COLO829 (cell line): ENCODE measurements at regions not wholly inside any gene's neighbourhood (a gene's known extent, or its start where the extent isn't known, plus 50 kb on each side); places are given as distances from the start of the nearest gene placed in this dataset.
A peak's percentile ranks its signal among the peaks of the same experiment; 100 is the strongest.
"Not testable (repeated sequence)": the region's sequence is repeated elsewhere in the genome, so short reads cannot be mapped to it uniquely, and the experiment has no call there.

Experiments used
- DNase-seq: peaks from one replicate; pipeline ENCODE4 v3.0.0; 2012; ENCODE audit warnings: low spot score

DNA sequence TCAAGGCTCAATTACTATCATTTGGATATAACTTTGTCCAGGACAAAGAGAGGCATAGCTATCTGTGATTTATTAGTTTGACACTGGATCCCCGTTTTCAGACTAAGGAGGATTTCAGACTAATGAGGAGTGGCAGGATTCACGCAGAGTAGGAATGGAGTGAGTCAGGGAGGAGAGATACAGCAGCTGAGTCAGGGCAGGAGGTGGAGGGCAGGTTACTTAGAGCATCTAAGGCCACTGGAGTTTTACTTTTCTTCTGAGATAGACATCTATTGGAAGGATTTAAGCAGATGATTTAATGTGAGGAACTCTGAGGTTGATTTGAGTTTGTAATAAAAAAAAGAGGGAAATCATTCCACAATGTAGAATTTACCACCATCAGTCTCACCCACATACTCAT, 110.6 kb downstream of the RPIA start:
- DNase-seq = not testable (repeated sequence)

DNA sequence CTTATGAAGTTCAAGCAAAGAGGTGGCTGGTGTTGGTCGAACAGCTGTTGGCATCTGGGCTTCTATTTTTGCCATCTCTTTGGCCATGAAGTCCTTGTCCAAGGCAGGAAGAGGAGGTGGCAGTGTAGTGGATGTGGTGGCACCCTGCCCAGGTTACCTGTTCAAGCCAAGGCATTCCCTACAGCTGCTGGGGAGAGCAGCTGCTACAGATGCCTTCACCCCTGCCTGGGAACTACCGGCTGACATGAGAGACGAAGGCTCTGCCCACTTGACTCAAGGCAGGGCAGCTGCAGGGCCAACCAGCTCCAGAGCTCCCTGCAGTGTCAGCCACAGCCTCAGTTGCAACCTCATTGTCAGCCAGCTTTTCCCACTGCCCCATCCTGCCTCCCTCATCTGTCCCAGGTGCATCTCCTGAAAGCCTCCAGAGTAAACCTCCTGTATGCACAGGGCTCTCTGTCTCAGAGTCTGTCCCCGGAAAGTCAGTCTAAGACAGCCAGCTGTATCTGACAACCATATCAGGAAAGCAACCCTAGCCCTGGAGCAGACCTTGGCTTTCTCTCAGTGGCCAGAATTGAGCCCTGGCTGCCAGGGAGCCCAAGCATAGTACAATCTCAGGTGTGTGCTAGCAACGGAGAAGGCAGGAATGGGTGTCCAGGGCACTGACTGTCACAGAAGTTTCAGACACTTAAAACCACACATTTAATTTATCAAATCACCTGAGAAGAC, 115.9 kb downstream of the RPIA start:
- DNase-seq = no peak

DNA sequence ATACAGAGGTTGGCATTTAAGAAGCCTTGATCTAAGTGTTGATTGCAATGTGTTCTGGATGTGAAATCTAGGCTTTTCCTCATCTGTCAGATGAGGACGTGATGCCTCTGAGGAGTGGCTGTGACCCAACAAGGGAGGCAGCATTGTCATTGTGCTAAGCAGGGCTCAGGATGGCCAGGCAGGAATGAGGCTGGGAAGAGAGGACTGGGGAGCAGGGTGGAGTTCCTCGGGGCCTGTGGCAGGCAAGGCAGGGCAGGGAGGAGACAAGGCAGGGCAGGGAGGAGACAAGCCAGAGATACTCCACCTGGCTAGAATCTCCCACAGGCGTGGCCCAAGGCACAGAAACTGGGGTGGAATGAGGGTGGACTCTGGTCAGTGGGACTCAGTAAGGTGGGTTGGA, 116.6 kb downstream of the RPIA start:
- no peak for DNase-seq

DNA sequence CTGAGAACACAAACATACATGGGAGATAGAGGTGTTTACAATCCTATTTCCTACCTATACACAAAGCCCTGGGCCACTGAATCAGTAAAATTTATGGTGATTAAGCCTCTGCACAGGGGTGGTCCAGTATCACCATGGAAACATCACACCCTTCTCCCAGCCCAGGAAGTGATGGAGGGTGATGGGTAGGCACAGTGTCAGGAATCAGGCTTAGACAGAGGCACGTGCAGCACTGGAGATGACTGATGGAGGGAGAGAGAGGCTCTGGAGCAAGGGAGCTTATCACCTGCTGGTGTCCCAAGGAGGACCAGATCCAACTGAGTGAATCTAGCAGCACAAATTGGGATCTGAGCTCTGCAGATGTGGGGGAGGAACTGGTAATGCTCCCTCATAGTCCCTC, 117.2 kb downstream of the RPIA start:
- DNase-seq = no peak

DNA sequence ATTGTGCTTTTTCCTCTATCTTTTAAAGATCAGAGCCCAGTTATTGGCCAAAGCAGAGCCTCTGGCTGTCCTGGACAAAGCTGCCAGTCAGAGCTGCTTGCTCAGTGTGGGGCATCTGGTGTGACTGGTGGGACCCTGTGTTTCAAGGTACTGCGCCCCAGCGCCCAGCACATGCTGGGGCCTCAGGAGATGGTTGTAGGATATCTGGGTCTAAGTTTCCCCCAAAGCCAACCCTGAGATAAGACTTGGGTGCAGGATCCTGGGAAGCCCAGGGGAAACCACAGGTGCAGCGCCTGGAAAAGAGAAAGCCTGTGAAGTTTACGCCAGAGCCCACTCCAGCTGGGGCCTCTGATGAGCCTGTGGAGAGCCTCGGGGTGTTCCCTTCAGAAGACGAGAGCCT, 117.7 kb downstream of the RPIA start:
- no peak for DNase-seq

DNA sequence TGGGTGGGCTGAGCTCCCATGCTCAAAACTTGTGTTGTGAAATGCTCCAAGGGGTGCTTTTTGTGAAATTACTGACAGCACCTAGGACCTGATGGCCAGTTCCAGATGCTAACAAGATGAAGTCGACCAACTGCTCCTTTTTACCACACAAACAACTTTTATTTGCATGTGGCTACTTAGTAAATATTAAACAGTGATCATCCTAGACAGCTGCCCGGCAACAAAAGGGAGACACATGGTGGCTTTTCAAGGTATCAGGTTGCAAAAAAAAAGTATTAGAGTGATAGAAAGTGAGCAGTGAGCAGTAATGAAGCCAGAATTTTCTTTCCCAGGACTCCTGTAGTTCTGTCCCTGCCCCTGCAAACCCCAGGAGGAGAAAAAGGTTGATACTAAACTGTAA, 118.5 kb downstream of the RPIA start:
- no peak for DNase-seq

DNA sequence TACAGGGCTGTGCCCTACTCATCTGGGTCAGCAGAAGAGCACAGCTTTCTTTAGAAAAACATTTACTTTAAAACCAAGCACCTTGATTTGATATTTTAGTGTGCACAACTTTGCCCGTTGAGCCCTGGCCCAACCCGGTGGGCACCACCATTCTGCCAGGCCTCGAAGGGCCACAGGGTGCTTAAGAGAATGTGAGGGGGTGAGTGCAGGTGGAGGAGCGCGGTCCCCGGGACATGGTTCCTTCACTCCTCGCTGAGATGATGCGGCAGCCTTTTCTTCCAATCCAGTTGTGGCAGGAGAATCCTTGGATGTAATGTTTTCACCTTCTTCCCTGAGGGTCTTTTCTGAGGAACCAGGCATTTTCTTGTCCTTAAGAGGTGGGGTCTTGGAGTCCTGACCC, 119.0 kb downstream of the RPIA start:
- DNase-seq = no peak

DNA sequence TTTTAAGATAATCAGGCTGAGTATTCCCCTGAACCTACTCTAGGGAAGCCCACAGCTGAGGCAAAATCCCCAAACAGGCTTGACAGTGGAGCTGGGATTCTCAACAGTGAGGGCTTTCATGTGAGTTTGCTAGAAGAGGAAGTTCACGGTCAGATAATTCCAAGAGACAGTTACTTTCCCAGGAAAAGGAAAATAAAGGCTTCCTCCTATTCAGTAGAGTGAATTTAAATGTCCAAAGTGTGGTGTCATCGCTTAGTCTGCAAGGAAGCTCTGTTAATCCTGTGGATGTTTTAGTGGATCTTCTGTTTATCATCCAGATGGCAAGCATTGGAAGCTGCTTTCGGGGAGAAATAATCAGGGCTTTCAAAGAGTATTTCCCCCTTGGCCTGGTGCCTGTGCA, 119.8 kb downstream of the RPIA start:
- DNase-seq = no peak

DNA sequence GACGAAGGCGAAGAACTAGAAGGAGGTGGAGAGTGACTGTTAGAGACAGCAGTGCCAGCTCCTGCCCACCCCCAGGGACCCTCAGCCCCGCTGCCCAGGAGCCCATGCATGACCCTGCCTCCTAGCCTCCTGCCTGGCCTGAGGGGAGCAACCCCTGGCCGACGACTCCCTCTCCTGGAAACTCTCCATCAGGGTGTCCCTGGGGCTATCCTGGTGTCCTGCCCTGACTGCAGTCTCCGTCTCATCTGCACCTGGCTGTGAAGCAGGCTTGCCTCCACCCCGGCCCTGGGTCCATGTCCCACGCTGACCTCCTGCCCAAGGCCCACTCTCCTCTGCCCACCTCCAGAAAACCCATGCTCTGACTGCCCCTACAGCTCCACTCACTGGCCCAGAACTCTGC, 120.2 kb downstream of the RPIA start:
- no peak for DNase-seq

DNA sequence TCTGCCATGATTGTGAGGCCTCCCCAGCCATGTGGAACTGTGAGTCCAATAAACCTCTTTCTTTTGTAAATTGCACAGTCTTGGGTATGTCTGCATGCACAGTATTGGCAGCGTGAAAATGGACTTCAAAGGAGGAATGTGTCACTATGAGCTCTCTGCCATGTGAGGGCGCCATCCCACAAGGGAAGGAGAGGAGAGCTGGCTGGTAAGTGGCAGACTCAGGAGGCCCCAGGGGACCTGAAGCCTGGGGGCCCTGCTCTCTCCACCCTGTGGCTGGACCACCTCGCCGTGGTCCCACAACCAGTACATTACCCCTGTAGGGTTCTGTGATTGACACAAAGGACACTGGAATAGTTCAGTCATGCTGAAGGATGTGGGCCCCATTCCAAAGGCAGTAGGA, 122.1 kb downstream of the RPIA start:
- no peak for DNase-seq

DNA sequence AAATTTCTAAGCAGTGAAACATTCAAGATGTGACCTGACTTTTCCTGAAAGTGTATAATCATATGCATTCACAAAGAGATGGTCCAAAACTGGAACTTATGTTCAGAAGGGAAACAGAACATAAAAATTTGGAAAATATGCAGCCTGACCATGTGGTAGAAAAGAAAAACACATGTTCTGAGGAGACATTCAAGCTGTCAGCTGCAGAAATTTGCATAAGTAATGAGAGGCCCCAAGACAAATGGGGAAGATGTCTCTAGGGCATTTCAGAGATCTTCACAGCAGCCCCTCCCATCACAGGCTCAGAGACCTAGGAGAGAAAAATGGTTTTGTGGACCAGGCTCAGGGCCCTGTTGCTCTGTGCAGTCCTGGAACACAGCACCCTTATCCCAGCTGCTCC, 123.8 kb downstream of the RPIA start:
- DNase-seq = no peak

DNA sequence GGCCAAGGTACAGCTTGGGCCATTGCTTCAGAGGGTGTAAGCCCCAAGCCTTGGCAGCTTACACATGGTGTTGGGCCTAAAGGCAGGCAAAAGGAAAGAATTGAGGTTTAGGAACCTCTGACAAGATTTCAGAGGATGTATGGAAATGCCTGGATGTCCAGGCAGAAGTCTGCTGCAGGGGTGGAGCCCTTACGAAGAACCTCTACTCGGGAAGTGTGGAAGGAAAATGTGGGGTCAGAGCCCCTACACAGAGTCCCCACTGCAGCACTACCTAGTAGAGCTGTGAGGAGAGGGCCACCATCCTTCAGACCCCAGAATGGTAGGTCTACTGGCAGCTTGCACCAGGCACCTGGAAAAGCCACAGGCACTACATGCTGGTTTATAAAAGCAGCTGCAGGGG, 124.2 kb downstream of the RPIA start:
- DNase-seq = no peak

DNA sequence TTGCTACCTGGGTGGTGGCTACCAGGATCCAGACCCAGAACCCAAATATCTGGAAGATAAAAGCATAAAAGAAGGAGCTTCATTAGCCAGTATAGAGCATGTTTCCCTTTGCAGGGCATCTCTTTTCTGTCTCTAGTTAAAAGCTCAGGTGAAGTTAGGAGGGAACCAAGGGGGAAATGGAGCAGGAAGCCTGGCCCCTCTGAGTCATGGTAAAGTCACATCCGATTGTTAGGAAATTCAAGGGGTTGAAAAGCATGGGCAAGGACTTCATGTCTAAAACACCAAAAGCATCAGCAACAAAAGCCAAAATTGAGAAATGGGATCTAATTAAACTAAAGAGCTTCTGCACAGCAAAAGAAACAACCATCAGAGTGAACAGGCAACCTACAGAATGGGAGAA, 126.9 kb downstream of the RPIA start:
- no peak for DNase-seq

DNA sequence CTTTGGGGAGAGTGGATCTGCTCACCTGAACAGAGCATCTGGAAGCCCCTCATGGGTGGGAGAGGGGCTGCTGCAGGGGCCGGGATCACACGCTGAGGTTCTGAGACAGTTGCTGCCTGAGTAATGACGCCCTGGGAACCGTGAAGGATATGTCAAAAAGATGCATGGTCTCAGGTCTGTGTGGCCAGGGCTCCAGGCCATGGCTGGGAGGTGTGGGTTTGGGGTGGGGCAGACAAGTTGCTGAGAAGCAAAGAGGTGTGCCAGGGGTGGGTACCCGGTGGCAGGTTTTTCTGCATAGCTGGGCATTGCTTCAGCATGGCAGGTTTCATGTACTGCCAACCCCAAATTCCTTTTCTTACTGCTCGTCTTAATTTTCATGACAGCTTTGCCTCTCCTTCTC, 133.5 kb downstream of the RPIA start:
- no peak for DNase-seq

DNA sequence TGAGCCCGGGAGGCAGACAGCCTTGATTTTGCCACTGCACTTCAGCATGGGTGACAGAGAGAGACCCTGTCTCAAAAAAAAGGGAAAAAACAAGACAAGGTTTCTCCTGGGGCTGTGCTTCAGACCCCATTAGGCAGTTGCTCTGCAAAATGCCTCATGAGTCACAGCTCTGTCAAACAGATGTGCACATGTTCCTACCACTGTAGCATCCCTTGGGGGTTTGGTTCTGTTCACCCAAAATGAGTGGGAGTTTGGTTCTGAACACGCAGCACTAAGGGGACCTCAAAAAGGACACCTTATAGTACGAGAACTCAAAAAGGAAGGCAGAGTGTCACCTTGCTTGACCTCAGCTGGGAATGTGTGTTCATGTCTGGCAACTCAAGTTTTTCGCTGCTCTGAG, 134.9 kb downstream of the RPIA start:
- DNase-seq = no peak

DNA sequence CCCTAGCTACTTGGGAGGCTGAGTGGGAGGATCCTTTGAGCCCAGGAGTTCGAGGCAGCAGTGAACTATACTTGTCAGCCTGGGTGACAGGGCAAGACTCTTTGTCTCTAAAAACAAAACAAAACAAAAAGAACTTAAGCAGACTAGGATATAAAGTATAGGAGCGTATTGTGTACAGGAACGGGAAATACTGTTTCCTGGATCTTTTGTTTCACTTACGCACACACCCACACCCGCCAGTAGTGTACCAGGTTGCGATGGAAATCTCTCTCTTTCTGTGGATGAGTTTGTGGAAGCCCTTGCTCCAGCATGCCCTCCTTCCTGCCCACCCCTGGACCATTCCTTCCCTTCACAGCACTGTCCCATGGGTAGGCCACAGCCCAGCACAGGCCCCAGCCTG, 136.3 kb downstream of the RPIA start:
- DNase-seq = no peak

DNA sequence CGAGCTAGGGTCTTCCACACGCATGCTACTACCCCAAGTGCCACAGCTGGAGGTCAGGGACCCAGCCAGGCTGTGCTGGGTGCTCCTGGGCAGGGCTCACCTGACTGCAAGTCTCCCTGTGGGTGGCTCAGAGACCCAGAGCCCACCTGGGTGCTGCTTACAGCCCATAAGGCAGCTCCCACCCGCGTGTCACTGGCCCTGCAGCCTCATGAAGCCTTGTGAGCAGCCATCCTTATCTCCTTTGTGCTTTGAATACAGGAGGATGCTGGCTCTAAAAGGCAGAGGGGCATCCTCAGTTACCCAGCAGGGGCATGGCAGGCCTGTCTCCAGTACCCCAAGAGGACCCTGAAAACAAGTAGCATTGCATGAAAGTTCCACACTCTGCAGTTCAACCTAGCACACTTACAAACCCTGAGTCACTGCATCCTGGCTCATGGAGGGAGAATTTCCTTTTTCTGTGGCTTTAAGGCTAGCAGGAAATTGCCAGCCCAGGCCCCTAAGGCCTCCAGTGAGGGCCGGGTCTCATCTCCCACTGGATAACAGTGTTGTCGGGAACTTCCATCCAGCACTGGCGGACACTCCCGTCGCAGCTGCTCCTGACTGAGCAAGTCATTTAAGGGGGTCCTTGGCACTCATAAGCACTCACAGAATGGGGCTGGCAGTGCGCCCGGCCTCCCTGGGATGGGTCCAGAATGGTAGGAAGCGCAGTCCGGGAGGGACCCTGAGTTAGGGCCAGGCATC, 137.1 kb downstream of the RPIA start:
- no peak for DNase-seq

DNA sequence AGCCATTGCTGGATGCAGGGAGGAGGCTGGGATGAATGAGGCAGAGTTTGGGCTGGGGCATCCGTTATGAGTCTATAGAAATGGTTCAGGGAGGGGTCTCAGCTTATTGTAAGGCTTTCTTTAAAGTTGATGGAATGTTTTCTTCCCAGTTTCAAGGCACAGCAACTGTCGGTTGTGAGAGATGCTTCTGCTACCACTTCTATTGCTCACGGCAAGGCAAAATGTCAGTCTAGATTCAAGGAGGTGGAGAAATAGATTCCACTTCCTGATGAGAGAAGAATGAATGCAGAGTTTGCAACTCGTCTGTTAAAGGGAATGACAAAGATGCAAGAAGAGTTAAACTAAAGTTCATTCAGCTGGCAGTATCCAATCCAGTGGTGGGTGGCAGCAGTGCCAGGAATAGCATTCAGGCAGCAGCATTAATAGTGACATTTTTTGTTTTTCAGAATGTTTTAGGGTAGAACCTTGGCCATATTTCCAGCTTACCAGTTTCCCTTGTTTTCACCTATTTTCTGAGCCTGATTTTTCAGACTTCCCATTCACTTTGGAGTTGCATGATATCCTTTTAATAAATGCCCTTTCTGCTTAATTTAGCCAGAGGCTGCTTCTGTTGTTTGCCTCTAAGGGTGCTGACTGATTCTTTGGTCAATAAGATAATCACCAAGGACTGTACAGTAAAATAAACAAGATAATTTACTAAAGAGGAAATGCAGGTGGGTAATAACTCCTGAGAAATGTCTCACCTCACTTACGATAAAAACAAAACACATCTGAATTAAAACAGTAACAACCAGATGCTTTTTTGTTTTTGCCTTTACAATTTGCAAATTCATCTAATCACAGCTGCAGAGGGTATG, 138.4 kb downstream of the RPIA start:
- no peak for DNase-seq

DNA sequence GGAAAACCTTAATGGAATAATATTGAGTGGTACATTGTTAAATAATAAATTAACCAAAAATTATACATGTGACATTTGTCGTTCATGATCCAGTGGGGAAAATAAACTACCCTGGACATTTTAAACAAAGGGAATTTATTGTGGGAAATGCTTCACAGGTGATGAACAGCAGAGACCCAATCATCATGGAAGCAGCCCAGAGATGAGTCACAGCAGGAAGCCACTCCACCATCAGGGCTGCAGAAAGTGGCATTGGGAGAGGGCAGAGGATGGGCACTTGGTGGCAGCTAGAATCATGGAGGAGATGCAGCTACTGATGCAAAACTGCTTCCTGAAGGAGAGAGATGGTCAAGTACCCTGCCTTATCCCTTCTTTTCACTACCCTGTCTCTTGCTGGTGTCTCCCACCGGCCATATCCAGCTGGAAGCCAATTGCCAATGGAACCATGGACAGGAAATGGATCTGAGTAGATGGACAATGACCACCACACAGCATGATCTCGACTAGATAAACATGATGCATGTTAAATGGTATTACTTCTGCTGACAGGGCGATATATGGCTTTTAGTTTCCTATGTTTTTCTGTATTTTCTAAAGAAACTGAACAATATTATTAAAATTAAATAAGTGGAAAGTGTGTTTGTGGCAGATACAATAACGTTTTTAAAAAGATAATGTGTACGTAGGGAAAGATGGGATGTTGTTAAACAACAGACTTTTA, 139.8 kb downstream of the RPIA start:
- DNase-seq = no peak

DNA sequence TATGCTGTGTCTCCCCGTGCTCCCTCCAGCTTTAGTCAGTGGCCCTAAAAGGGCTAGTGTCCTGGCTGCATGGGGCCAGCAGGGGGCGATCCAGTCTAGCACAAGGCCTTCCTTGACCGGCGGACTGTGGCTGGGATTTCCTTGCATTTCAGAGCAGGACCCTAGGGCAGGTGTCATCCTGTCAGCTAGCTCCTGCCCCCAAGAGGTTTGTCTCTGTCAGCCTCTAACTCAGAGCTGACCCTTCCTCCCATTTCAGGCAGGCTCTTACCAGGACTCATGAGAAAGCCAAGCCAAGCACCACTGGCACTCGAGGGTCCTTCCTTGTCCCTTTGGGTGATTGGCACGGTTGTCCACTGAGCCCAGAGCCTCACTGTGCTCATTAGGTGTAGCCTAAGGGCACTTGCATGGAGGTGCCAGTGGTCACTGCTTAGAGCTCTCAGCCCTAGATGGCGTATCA, 140.3 kb downstream of the RPIA start:
- peak; percentile 13 for DNase-seq

DNA sequence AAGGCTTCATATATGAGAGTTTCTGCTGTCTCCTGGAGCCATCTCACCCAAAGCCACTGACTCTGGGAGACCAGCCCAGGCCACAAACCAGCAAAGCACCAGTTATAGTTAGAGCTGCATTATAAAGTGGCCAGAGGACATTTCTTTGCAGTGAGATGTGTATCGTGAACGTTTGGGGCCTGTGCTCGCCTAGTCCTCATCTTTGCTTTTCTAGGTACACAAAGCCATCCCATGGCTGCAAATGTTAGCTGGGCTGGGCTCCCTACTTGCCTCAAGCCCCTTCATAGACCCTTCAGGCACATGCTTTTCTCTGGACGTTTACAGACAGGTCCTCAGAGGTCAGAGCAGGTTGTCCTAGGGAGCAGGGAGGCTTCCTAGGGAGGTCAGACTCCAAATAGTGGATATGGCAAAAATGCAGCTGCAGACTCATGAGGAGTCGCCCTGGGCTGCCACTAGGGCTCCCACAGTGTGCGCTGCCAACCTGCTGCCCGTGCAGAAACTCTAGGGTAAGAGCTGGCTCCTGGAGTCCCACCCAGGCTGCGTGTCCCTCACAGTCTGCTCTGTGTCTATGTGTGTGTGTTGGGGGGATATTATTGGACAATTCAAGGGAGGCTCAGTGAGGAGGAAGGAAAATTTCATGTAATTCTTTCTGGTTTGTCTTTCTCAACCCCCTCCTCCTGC, 141.0 kb downstream of the RPIA start:
- no peak for DNase-seq

DNA sequence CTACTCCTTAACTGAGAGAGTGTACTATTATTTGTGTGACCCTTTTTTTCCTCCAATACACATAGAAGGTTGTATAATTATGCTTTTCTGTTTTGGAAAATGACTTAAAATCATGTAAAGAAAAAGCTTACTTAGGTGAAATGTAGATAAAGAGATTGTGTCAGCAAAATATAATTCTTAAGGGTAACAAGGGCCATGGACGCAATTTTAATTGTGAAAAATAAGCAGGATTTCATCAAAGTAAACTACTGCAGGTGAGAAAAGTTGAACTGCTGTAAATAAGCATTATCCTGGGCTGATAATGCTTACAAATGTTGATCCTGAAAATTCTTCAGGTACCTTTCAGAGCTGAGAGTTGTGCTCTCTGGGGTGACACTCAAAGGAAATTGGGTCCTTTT, 141.5 kb downstream of the RPIA start:
- no peak for DNase-seq
